Activated T-cell treated with anti-CD3 and anti-CD28 coated beads, Interleukin-2, amount 50 U/mL, for 4 hours (primary cell): ENCODE measurements at regions not wholly inside any gene's neighbourhood (a gene's known extent, or its start where the extent isn't known, plus 50 kb on each side); places are given as distances from the start of the nearest gene placed in this dataset.
A peak's percentile ranks its signal among the peaks of the same experiment; 100 is the strongest.

Experiments
- ATAC-seq, 2 donors: fragments of 200-7000 bp; cut with Tn5 transposase; one replicate each; pipeline ENCODE4 v1.10.0; 2021
- DNase-seq: peaks from one replicate; pipeline ENCODE4 v3.0.0-alpha.2; 2020
- H3K27me3 Mint-ChIP-seq: one replicate; pipeline ENCODE4 v1.8.0; 2021; ENCODE audit warnings: low read depth, mixed read lengths
- H3K36me3 Mint-ChIP-seq: one replicate; pipeline ENCODE4 v1.8.0; 2022; ENCODE audit warnings: mixed read lengths; ENCODE audit not compliant: insufficient read depth
- H3K4me1 Mint-ChIP-seq: one replicate; pipeline ENCODE4 v1.8.0; 2021; ENCODE audit warnings: low read depth, mixed read lengths
- H3K4me3 Mint-ChIP-seq: one replicate; pipeline ENCODE4 v1.8.0; 2021; ENCODE audit warnings: mild to moderate bottlenecking, moderate library complexity, mixed read lengths
- H3K9me3 Mint-ChIP-seq: one replicate; pipeline ENCODE4 v1.8.0; 2021; ENCODE audit warnings: mixed read lengths

DNA sequence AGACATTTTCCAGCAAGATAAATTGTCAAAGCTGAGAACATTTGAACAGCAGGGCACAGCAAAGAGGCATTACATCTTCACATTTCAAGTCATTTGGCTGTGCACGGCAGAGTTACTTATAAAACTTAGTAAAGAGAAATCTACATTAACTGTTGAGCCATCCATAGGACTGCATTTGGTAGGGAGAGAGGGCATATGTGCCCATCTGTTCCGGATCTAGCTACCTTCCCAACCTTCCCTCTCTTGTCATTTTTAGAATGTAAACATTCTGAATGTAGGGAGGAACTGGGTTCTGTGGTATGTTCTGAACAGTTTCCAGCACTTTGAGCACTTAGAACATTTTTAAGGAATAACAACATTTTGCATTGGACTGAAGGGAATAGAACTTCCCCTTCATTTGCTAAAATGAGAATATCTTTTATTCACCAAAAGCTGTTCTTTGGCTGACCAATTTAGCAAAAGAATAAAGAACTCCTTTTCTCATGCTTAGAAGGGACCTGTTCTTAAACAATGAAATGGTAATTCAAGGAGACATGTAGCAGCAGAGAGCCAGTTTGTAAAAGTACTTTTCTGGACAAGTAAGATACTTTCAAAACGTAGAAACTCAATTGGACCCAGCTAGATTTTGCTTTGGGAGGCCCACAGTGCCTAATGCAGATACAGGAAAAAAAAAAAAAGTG lies 104.4 kb downstream of the CETN3 start:
- Mint-ChIP-seq H3K27me3 (no peaks in the 10 kb centered on the region), H3K4me3 (no peak overlapping the region), H3K36me3 (no peaks in the 10 kb centered on the region), H3K4me1 (no peaks in the 10 kb centered on the region), H3K9me3 (no peaks in the 10 kb centered on the region)
- DNase-seq, result no peak
- ATAC-seq, result no peak

DNA sequence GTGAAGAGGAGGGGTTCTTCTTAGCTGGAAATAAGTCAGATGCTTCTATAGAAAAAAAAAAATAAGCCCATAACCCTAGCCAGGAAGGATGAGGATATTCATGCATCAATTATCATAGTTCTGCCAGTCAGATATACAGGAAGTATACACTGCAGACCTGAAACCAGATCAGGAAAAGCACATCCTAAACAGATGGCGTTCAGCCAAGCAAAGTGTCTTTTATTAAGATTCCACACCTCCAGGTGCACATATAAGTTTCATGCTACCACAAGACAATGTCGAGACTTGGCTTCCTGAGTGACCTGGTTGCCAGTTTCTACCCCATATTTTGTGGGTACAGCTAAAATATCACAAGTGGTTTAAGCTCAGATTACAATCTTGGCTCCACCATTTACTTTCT lies 108.3 kb downstream of the CETN3 start:
- Mint-ChIP-seq H3K9me3 (no peaks in the 10 kb centered on the region), H3K36me3 (no peaks in the 10 kb centered on the region), H3K4me3 (no peak overlapping the region), H3K27me3 (peaks cover 2% of the 10 kb centered on the region), H3K4me1 (no peaks in the 10 kb centered on the region)
- DNase-seq (no peak), ATAC-seq (no peak)

DNA sequence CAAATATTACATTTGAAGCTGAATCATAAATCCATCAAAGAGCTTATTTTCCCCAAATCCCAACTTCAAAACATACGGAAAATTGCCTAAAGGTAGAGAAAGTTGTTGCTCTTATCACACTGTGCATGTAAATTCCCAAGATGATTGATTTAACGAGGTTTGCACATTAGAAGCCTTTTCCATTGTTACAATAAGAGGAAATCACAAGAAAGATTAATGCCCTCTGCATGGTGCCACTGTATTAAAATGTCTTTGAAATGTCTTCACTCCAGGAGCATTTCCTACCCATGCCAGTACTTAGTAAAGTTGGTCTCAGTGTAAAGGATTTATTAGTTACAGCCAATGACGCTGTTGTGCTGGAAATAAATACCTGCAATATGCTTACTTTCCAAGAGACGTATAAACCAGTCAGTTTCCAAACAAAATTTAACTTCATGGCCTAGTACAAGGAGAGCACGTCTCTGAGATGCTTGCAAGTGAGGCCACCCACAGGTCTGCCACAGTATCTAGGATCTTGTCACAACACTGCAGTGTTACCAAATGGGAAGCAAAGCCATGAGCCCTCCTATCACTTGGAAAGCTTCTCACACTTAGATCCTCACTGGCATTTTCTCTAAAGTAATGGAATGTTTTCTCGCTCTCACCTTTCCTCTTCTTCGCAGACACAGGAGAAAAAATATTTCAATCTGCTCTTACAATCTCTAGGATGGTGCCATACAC lies 112.4 kb downstream of the CETN3 start:
- peaks cover 2% of the 10 kb centered on the region for H3K27me3 Mint-ChIP-seq
- H3K4me3 Mint-ChIP-seq, result no peak overlapping the region
- no peaks in the 10 kb centered on the region for H3K36me3 Mint-ChIP-seq
- no peaks in the 10 kb centered on the region for H3K4me1 Mint-ChIP-seq
- DNase-seq (no peak), ATAC-seq (no peak)
- H3K9me3 Mint-ChIP-seq, result no peaks in the 10 kb centered on the region

DNA sequence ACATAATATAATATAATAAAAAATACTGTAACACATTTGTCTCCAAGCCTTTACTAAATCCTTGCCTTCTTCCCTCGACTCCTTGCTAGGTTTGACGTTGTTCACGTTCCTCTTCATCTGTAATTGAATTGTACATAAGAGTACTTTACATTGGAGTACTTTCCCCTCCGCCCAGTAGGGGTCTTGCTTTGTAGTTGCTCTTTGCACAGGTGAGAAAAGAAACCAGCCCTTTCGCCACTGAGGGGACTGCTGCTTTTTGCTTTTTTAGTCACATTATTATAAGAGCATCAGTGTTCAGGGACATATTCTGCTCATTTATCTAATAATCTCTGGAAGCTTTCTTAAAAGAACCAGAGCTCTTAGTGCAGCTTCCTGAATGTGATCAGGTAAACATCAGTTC lies 115.0 kb downstream of the CETN3 start:
- H3K9me3 Mint-ChIP-seq, result no peaks in the 10 kb centered on the region
- DNase-seq (no peak), ATAC-seq (no peak)
- peaks cover 2% of the 10 kb centered on the region for H3K27me3 Mint-ChIP-seq
- no peak overlapping the region for H3K4me3 Mint-ChIP-seq
- no peaks in the 10 kb centered on the region for H3K36me3 Mint-ChIP-seq
- no peaks in the 10 kb centered on the region for H3K4me1 Mint-ChIP-seq

DNA sequence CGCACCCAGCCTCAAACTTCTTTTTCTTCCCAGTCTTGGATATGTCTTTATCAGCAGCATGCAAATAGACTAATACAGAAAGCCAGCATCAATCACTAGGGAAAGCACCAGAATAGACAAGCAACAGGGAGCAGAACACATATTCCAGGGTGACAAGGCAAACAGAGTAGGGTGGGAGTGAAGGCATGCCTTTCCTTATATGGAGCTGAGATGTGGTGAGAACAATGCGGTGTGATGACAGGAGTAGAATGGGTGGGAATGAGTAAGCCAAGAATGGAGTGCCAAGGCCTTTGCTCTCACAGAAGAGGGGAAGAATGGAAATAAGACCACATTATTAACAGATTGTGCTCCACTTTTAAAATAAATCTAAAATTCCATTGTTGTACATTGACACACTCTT lies 115.6 kb downstream of the CETN3 start:
- DNase-seq, result no peak
- Mint-ChIP-seq H3K9me3 (no peaks in the 10 kb centered on the region), H3K4me1 (no peaks in the 10 kb centered on the region), H3K36me3 (no peaks in the 10 kb centered on the region), H3K4me3 (no peak overlapping the region), H3K27me3 (no peaks in the 10 kb centered on the region)
- no peak for ATAC-seq

DNA sequence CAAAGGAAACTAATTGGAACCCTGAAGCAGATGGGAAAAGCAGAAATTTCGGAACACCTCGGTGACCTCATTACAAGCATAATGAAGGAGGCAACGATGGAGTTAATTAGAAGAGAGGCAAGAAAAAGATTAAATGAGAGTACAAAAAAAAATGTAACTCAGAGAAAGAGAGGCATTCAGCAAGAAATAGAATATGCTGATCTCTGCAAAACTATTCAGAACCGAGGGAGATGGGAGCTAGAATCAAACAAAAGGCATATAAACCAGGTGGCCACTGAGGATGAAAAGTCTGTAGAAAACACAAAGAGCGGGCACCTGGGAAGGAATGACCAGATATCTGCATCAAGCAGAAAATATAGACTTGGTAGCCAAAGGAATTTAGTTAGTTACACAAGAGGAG lies 118.9 kb downstream of the CETN3 start:
- no peak for DNase-seq
- no peaks in the 10 kb centered on the region for H3K9me3 Mint-ChIP-seq
- H3K27me3 Mint-ChIP-seq, result peaks cover 4% of the 10 kb centered on the region
- H3K36me3 Mint-ChIP-seq, result no peaks in the 10 kb centered on the region
- no peaks in the 10 kb centered on the region for H3K4me1 Mint-ChIP-seq
- no peak for ATAC-seq
- H3K4me3 Mint-ChIP-seq, result no peak overlapping the region

DNA sequence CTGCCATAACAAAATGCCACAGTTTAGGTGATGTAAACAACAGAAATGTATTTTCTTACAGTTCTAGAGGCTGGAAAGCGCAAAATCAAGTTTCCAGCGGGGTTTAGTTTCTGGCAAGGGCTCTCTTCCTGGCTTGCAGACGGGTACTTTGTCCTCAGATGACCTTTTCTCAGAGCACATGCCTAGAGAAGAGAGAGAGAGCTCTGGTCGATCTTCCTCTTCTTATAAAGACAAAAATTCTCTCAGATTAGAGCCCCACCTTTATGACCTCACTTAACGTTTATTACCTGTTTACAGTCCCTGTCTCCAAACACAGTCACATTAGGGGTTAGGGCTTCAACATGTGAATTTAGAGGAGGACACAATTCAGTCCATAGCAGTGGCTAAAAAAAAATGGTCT lies 119.7 kb downstream of the CETN3 start:
- Mint-ChIP-seq H3K9me3 (no peaks in the 10 kb centered on the region), H3K4me1 (no peaks in the 10 kb centered on the region), H3K4me3 (no peak overlapping the region), H3K27me3 (peaks cover 4% of the 10 kb centered on the region), H3K36me3 (no peaks in the 10 kb centered on the region)
- ATAC-seq (no peak), DNase-seq (no peak)

DNA sequence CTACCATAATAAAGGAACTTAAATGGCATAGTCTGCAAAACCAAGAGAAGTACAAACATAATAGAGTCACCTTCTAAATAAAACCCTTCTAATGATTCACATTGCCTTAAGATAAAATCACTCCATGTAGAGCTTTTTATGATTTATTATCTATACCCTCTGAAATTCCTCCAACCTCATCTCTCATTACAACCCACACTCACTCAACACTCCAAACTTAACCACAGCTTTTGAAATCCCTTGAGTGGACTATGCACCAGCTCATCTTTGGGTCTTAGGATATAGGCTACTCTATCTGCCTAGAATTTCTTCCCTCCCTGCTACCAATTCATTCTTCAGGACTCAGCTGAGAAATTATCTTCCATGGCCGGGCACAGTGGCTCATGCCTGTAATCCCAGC lies 122.5 kb downstream of the CETN3 start:
- Mint-ChIP-seq H3K27me3 (peaks cover 4% of the 10 kb centered on the region), H3K4me3 (no peak overlapping the region), H3K4me1 (no peaks in the 10 kb centered on the region), H3K36me3 (no peaks in the 10 kb centered on the region), H3K9me3 (no peaks in the 10 kb centered on the region)
- no peak for ATAC-seq
- no peak for DNase-seq

DNA sequence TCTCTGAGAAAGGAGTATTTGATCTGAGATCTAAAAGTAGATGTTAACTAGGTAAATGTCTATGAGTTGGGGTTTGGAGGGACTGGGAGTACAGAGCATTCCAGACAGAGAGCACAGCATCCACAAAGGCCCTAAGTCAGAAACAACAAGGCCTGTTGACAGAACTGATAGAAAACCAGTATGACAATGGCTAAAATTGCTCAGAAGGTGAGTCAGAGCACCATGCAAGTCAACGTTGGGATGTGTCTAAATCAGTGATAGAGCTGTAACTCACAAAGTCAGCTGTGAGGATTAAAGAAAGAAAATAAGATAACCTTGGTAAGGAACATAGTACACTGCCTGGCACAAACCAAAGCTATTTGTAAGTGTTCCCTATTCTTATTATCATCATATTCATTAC lies 124.0 kb downstream of the CETN3 start:
- H3K9me3 Mint-ChIP-seq, result no peaks in the 10 kb centered on the region
- ATAC-seq (no peak), DNase-seq (no peak)
- H3K27me3 Mint-ChIP-seq, result peaks cover 4% of the 10 kb centered on the region
- no peaks in the 10 kb centered on the region for H3K36me3 Mint-ChIP-seq
- no peak overlapping the region for H3K4me3 Mint-ChIP-seq
- no peaks in the 10 kb centered on the region for H3K4me1 Mint-ChIP-seq

DNA sequence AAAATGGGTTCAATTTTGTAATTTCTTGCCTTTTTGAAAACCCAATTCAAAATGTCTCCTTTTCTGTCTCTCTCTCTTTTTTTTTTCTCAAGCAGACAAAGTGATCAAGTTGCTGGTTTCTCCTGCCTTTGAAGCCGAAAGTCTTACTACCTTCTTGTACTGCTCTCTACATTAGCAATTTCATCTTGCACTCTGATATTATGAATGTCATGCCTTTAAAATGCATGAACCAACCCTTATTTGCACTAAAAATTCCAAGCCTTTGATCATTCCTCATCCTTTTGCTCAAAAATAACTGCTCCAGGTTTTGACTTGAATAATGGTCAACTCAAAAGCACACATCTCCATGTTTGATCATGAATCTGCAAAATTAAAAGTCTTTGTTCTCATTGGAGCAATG lies 125.2 kb downstream of the CETN3 start:
- ATAC-seq, result no peak
- no peak for DNase-seq
- Mint-ChIP-seq H3K4me1 (no peaks in the 10 kb centered on the region), H3K9me3 (no peaks in the 10 kb centered on the region), H3K4me3 (no peak overlapping the region), H3K36me3 (no peaks in the 10 kb centered on the region), H3K27me3 (peaks cover 4% of the 10 kb centered on the region)

DNA sequence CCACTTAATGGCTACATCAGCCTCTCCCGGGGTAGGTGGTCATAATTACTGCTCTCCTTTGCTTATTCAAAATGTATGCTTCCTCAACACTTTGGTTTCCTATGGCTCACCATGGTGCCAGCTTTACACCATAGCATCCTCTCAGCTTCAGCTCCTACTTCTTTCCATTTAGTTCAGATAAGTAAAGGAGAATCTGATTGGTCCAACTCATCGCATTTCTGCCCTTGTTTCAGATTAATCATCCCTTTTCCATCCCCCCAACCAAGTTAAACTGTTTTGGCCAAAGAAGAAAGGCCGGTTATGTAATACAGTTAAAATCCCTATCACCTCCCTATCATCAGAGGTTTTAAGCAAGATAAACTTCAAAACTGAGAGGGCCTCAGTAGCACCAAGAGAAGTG lies 130.5 kb downstream of the CETN3 start:
- ATAC-seq (no peak), DNase-seq (no peak)
- no peaks in the 10 kb centered on the region for H3K36me3 Mint-ChIP-seq
- H3K27me3 Mint-ChIP-seq, result peaks cover 5% of the 10 kb centered on the region
- H3K4me1 Mint-ChIP-seq, result no peaks in the 10 kb centered on the region
- no peak overlapping the region for H3K4me3 Mint-ChIP-seq
- no peaks in the 10 kb centered on the region for H3K9me3 Mint-ChIP-seq

DNA sequence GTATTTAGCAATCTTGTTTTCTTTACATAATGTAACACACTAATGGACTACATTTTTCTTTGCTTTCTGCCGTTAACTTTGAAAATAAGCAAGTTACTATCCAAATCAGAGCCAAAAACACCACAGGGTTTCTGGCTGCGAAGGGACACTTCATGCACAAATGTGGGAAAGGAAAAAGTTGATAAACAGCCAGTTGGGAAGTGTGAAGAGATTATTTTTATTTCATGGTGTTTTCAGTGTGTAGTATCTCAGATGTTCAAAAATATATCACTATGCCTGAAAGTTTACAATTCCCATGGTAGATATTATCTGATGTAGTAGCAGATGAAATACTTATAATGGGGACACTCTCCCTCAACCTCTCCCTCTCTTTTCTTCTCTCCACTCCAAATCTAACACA lies 135.3 kb downstream of the CETN3 start:
- Mint-ChIP-seq H3K36me3 (no peaks in the 10 kb centered on the region), H3K27me3 (peaks cover 5% of the 10 kb centered on the region), H3K4me3 (no peak overlapping the region), H3K9me3 (no peaks in the 10 kb centered on the region), H3K4me1 (no peaks in the 10 kb centered on the region)
- ATAC-seq (no peak), DNase-seq (no peak)

DNA sequence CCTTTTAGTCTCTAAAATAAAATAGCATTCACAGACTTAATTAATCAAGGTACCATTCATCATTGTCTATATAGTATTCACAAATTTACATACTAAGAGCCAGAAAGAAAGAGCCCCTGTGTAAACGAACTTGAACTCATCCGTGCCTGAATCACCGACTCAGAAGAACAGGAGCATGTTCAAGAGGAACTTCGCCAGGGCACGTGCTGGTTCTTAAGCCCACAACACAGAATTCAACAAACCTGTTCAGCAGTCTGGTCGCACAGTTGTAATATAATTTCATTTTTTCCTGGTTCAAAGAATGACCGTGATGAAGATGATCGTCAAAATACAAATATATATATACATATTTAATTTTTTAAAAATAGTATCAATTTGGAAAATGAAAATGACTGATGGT lies 141.9 kb downstream of the CETN3 start:
- no peak overlapping the region for H3K4me3 Mint-ChIP-seq
- H3K9me3 Mint-ChIP-seq, result no peaks in the 10 kb centered on the region
- H3K27me3 Mint-ChIP-seq, result no peaks in the 10 kb centered on the region
- H3K4me1 Mint-ChIP-seq, result peaks cover 2% of the 10 kb centered on the region
- DNase-seq, result no peak
- ATAC-seq, result no peak
- H3K36me3 Mint-ChIP-seq, result no peaks in the 10 kb centered on the region

DNA sequence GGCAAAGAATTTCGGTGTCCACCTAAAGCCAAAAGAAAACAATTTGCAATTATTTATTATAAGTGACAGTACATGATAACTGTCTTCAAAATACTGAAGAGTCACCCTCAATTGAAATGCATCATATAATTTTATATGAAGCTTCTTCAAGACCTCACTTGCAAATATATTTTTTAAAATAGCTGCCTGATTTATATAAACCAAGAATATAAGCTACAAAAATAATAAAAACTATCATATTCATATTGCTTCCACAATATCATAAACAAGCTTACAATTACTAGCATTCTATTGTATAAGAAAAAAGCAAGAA lies 144.1 kb downstream of the CETN3 start:
- ATAC-seq (no peak), DNase-seq (no peak)
- no peaks in the 10 kb centered on the region for H3K27me3 Mint-ChIP-seq
- H3K4me3 Mint-ChIP-seq, result no peak overlapping the region
- H3K9me3 Mint-ChIP-seq, result no peaks in the 10 kb centered on the region
- peaks cover 2% of the 10 kb centered on the region for H3K4me1 Mint-ChIP-seq
- no peaks in the 10 kb centered on the region for H3K36me3 Mint-ChIP-seq

DNA sequence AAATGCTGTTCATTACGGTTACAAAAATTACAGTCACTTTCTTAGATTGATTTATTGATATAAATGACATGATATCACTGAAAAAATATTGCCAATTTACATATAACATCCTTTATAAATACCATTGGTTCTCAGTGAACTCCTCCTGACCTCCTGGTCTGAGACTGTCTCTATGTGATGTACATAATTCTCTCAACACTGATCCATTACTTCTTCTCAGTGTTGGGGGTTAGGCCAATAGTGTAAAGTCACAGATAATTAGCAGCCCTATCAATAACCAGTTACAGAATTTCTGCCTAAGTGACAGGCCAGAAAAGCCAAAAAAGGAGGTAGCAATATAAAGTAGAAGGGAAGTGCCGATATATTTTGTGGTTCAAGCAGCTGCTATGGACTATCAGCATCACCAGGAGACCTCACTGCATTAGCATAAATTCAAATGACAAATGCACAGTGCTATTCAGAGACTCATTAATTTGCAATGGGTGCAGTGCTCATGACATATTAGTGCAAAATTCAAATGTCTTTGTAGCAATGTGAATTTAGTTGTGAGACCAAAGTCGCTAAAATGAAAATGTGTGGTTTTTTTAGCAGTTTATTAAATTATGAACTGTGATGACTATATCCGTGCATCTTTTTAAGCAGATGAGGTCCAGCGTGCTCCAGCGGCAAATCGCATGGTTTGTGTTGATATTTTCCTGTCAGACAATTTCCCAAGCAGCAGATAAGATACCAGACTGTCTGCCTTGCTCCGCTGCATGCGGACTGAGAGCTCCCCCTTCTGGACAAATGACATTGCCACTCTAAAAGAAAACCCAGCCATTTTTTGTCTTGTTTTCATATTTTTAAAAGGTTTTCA lies 144.6 kb downstream of the CETN3 start:
- no peaks in the 10 kb centered on the region for H3K9me3 Mint-ChIP-seq
- H3K27me3 Mint-ChIP-seq, result no peaks in the 10 kb centered on the region
- ATAC-seq, result no peak
- peaks cover 2% of the 10 kb centered on the region for H3K4me1 Mint-ChIP-seq
- H3K36me3 Mint-ChIP-seq, result no peaks in the 10 kb centered on the region
- no peak overlapping the region for H3K4me3 Mint-ChIP-seq
- peak; percentile 11 for DNase-seq
